Neural cell (in vitro differentiated cells): ENCODE measurements at regions not wholly inside any gene's neighbourhood (a gene's known extent, or its start where the extent isn't known, plus 50 kb on each side); places are given as distances from the start of the nearest gene placed in this dataset.

Experiments used
- H2AFZ ChIP-seq: fragments of 200-600, 300-800 bp; sonication (generic), shearing (Covaris generic); 2 replicates; pipeline ENCODE4 v1.6.0; 2014; ENCODE audit warnings: low read depth, mild to moderate bottlenecking, antibody characterized with exemption, low read length, moderate library complexity
- H3F3A ChIP-seq: fragments of 200-600 bp; shearing (Covaris generic); 2 replicates; pipeline ENCODE4 v1.6.1; 2016; ENCODE audit warnings: mild to moderate bottlenecking, moderate library complexity, mixed read lengths, antibody characterized with exemption, low read length; ENCODE audit not compliant: insufficient read depth, poor library complexity, severe bottlenecking
- H3K27ac ChIP-seq: fragments of 200-600, 300-800 bp; sonication (generic), shearing (Covaris generic); 2 replicates; pipeline ENCODE4 v1.5.1; 2014; ENCODE audit warnings: mild to moderate bottlenecking, low read length, moderate library complexity
- H3K27me3 ChIP-seq: fragments of 300-800, 200-600 bp; sonication (generic), shearing (Covaris generic); 2 replicates; pipeline ENCODE4 v1.6.0; 2014; ENCODE audit warnings: mild to moderate bottlenecking, low read depth, low read length, moderate library complexity; ENCODE audit not compliant: insufficient read depth
- H3K36me3 ChIP-seq: fragments of 300-800, 200-600 bp; sonication (generic), shearing (Covaris generic); 2 replicates; pipeline ENCODE4 v1.5.1; 2014; ENCODE audit warnings: mild to moderate bottlenecking, antibody characterized with exemption, low read length, moderate library complexity; ENCODE audit not compliant: insufficient read depth
- H3K4me2 ChIP-seq: fragments of 300-800, 200-600 bp; sonication (generic), shearing (Covaris generic); 2 replicates; pipeline ENCODE4 v1.6.0; 2014; ENCODE audit warnings: mild to moderate bottlenecking, low read length
- H3K4me3 ChIP-seq: fragments of 300-800, 200-600 bp; sonication (generic), shearing (Covaris generic); 2 replicates; pipeline ENCODE4 v1.5.1; 2014; ENCODE audit warnings: mild to moderate bottlenecking, low read length, moderate library complexity
- H3K79me2 ChIP-seq: fragments of 200-600 bp; shearing (Covaris generic); replicated peaks from 2 replicates; pipeline ENCODE4 v1.6.0; 2014; ENCODE audit warnings: mild to moderate bottlenecking, low read length, moderate library complexity; ENCODE audit not compliant: insufficient read depth
- H3K9ac ChIP-seq: fragments of 300-800, 200-600 bp; sonication (generic), shearing (Covaris generic); 2 replicates; pipeline ENCODE4 v1.6.1; 2016; ENCODE audit warnings: mild to moderate bottlenecking, low read length, mixed read lengths
- H3K9me2 ChIP-seq: fragments of 200-600 bp; shearing (Covaris generic); 2 replicates; pipeline ENCODE4 v1.6.1; 2016; ENCODE audit warnings: mild to moderate bottlenecking, low read length, mixed read lengths; ENCODE audit not compliant: insufficient read depth
- H3K9me3 ChIP-seq: fragments of 200-600, 300-800 bp; sonication (generic), shearing (Covaris generic); 2 replicates; pipeline ENCODE4 v1.6.1; 2016; ENCODE audit warnings: mild to moderate bottlenecking, mixed run types, low read length, moderate library complexity, mixed read lengths
- H4K20me1 ChIP-seq: fragments of 200-600 bp; shearing (Covaris generic); 2 replicates; pipeline ENCODE4 v1.6.1; 2016; ENCODE audit warnings: mild to moderate bottlenecking, mixed run types; ENCODE audit not compliant: insufficient read depth
- CTCF ChIP-seq: fragments of 450-650 bp; IDR thresholded peaks from 2 replicates; pipeline ENCODE4 v1.5.1; 2014; ENCODE audit warnings: antibody characterized with exemption, mild to moderate bottlenecking, moderate library complexity; ENCODE audit not compliant: poor library complexity, severe bottlenecking
- EP300 ChIP-seq: fragments of 450-650 bp; conservative IDR thresholded peaks from 2 replicates; pipeline ENCODE4 v1.6.1; 2014; ENCODE audit warnings: antibody characterized with exemption, mild to moderate bottlenecking, moderate library complexity; ENCODE audit not compliant: poor library complexity, severe bottlenecking
- EZH2 ChIP-seq: fragments of 200-600, 300-800 bp; shearing (Covaris generic), sonication (generic); IDR thresholded peaks from 2 replicates; pipeline ENCODE4 v1.6.1; 2014; ENCODE audit warnings: antibody characterized with exemption, low read length, borderline replicate concordance, mild to moderate bottlenecking; ENCODE audit not compliant: insufficient read depth, poor library complexity, severe bottlenecking
- MXI1 ChIP-seq: fragments of 450-650 bp; conservative IDR thresholded peaks from 2 replicates; pipeline ENCODE4 v1.6.1; 2014; ENCODE audit warnings: antibody characterized with exemption, mild to moderate bottlenecking; ENCODE audit not compliant: poor library complexity, severe bottlenecking
- POLR2AphosphoS5 ChIP-seq: IDR thresholded peaks from 2 replicates; pipeline ENCODE4 v1.6.1; 2012
- RAD21 ChIP-seq: fragments of 450-650 bp; conservative IDR thresholded peaks from 2 replicates; pipeline ENCODE4 v1.6.1; 2014; ENCODE audit warnings: antibody characterized with exemption, mild to moderate bottlenecking, moderate library complexity
- REST ChIP-seq: IDR thresholded peaks from 2 replicates; pipeline ENCODE4 v1.6.1; 2012; ENCODE audit warnings: borderline replicate concordance
- SMC3 ChIP-seq: fragments of 450-650 bp; conservative IDR thresholded peaks from 2 replicates; pipeline ENCODE4 v1.6.1; 2014; ENCODE audit warnings: antibody characterized with exemption, mild to moderate bottlenecking, moderate library complexity; ENCODE audit not compliant: poor library complexity
- TAF1 ChIP-seq: IDR thresholded peaks from 2 replicates; pipeline ENCODE4 v1.6.1; 2012; ENCODE audit warnings: low read depth

- no peak overlapping the region for H3K27ac ChIP-seq
- no peaks in the 10 kb centered on the region for H3K9me3 ChIP-seq
- no peaks in the 10 kb centered on the region for H3K27me3 ChIP-seq
- no peak overlapping the region for H2AFZ ChIP-seq
- no peak overlapping the region for H3K4me3 ChIP-seq
- no peak overlapping the region for H3K9ac ChIP-seq
- no peak overlapping the region for H3K4me2 ChIP-seq
- H3F3A ChIP-seq = no peaks in the 10 kb centered on the region
- H3K9me2 ChIP-seq = no peaks in the 10 kb centered on the region
- no peaks in the 10 kb centered on the region for H3K79me2 ChIP-seq
- TF ChIP-seq SMC3 = no peak
- TF ChIP-seq TAF1 = no peak
- no peak for TF ChIP-seq EZH2
- no peak for TF ChIP-seq POLR2AphosphoS5
- TF ChIP-seq EP300 = no peak
- no peak for TF ChIP-seq MXI1
- no peak for TF ChIP-seq RAD21
- TF ChIP-seq CTCF = no peak
- no peak for TF ChIP-seq REST
- H3K36me3 ChIP-seq = no peaks in the 10 kb centered on the region
- no peaks in the 10 kb centered on the region for H4K20me1 ChIP-seq
Measured at GRCh38 chr6:154569156-154569862, 58.8 kb upstream of the CNKSR3 start.

- H3K9me3 ChIP-seq = no peaks in the 10 kb centered on the region
- H2AFZ ChIP-seq = no peak overlapping the region
- H3F3A ChIP-seq = no peaks in the 10 kb centered on the region
- no peaks in the 10 kb centered on the region for H3K36me3 ChIP-seq
- no peak overlapping the region for H3K9ac ChIP-seq
- no peak overlapping the region for H3K27ac ChIP-seq
- no peaks in the 10 kb centered on the region for H4K20me1 ChIP-seq
- no peak overlapping the region for H3K4me2 ChIP-seq
- H3K79me2 ChIP-seq = no peaks in the 10 kb centered on the region
- no peaks in the 10 kb centered on the region for H3K9me2 ChIP-seq
- TF ChIP-seq TAF1 (no peak), EZH2 (no peak), REST (no peak), POLR2AphosphoS5 (no peak), RAD21 (no peak), MXI1 (no peak), CTCF (no peak), EP300 (no peak), SMC3 (no peak)
- H3K4me3 ChIP-seq = no peak overlapping the region
- H3K27me3 ChIP-seq = no peaks in the 10 kb centered on the region
Measured at GRCh38 chr6:154570505-154570904, 60.0 kb upstream of the CNKSR3 start.
